ENCODE measurements at regions not wholly inside any gene's neighbourhood (a gene's known extent, or its start where the extent isn't known, plus 50 kb on each side); places are given as distances from the start of the nearest gene placed in this dataset.
A peak's percentile ranks its signal among the peaks of the same experiment; 100 is the strongest.

- intact Hi-C loops (cut with DNase I): no loop called here
- peak; percentile 88 for DNase-seq (ENCODE audit: low spot score)
Measured at GRCh38 chr2:239814861-239815601, 210.1 kb downstream of the NDUFA10 start.

DNA sequence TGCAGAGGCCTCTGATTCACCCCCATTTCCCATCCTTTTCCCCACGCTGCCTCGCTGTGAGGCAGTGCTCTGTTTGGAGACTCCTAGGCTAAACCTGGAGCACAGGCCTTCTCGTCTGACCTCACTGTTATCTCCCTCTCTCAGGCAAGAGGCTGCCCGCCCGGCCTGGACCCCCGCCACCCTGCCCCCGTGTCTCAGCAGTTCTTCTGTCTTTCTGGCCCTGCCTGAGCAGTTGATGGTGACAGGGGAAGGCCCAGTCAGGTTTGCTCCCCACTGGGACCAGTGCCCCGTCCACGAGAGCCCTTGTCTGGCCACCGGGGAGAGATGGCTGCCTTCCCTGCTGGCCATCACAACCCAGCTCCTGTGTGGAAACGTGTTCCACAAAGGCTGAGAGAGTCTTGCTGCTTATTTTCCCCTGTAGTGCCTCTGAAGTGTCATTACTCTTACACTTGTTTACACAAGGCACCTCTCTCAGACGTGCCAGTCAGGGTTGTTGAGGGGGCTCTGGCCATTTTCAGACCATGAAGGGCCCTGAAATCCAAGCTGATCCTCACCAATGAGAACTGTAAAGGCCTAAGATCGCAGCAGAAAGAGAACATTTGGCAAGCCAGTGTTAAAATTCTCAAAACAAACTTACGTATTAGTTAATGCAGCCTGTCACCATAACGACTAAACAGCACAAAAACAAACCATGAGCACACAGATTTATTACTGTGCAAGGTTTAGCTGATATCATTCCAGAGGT, 210.9 kb downstream of the NDUFA10 start:
- intact Hi-C loops (cut with DNase I): no loop called here
- peak; percentile 86 for DNase-seq (ENCODE audit: low spot score)

GRCh38 chr2:239813261-239814115, 211.7 kb downstream of the NDUFA10 start:
- intact Hi-C loops (cut with DNase I): no loop called here
- peak; percentile 82 for DNase-seq (ENCODE audit: low spot score)

DNA sequence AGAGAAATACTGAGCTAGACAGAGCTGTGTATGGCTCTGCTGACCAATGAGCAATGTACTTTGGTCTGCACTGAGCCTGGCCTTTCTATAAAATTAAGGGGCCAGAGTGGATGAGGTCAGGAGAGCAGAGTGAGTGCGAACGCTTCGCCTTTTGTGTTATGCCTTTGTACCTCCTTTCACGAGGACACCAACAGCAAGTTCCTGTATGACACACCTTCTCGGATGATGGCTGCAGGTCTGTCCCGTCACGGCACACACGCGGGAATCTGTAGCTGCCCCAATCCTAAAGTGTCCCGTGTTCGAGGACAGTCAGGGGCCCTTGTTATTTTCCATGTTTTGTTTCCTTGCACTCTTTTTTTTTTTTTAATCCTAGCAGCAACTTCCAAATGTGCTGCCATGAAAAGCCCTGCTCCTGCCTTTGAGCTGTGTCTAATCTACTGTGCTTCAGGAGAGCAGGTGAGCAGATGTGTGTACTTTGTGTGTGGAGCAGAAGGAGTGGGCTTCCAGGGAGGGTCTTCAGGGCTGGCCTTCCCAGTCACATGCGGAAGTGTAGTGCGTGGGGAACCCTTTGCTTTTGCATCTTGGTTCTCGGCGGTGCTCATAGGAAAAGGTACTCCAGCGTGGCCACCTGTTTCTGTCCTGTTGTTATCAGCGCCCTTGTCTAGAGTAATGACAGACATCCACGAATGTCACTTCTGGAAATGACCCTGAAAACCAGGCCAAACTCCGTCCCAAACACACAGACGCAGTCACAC, 213.2 kb downstream of the NDUFA10 start:
- DNase-seq (ENCODE audit: low spot score): no peak
- intact Hi-C loops (cut with DNase I): no loop called here

DNA sequence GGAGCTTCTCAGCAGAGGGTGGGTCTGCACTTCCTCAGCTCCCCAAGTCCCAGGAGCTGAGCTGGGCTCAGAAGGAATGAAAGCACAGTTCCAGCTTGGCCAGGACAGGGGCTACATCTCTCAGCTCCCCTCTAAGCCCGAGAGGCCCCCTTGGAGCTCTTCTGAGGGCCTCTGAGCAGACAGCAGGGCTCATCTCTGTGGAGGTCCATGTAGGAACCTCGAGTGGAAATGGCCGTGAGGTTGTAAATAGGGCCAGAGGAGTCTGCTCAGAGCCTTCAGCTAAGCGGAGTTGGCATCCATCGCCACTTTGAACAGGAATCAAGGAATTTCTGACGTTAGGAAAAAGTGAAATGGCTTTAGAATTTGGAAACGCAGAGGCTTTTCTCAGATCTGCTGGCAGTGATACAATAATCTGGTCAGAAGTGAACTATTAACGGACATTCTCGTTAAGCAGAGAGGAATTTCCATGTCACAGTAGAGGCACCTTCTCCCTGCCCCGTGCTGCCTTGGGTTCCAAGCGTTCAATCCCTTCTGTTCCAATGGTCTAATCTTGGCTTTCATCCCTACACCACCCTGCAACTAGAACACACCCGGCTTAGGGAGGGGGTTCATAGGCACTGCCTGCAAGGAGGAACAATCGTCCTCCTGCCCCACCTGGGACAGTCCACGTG, 213.9 kb downstream of the NDUFA10 start:
- intact Hi-C loops (cut with DNase I): no loop called here
- DNase-seq (ENCODE audit: low spot score): peak; percentile 77

DNA sequence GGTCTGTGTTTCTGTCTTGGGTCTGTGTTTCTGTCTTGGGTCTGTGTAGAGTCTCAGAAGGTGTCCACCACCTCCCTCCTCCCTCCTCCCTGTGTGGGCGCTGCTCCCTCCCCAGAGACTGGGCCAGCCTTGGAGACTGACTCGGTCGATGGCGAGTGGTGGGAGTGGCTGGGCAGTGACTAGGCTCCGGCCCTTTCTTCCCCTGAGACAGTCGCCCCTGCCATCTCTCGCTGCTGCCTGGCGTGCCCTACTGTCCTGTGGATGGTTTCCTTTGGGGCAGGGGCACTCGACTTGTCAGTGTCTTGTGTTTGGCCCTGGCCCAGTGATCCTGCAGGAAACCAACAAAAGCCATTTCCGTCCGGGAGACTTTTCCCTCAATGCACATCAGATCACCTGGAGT, 215.8 kb downstream of the NDUFA10 start:
- peak; percentile 79 for DNase-seq (ENCODE audit: low spot score)
- intact Hi-C loops (cut with DNase I): no loop called here

DNA sequence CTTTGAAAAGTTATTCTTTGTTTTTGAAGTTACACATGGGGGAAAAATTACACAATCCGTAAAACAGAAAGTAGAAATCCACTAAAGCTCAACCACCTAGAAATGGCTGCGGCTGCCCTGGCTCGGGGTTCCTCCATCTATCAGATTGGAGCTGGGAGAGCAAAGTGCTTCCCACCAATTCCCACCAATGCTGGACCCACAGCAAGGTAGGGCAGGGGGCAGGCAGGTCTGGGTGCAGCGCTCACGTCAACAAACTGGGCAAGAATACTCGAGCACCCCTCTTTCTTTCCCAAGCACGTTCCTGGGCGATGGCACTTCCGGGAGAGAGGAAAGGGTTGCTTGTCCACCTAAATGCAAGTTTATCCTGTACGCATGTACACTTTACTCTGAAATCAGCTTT, 217.6 kb downstream of the NDUFA10 start:
- DNase-seq (ENCODE audit: low spot score): no peak
- intact Hi-C loops (cut with DNase I): no loop called here

DNA sequence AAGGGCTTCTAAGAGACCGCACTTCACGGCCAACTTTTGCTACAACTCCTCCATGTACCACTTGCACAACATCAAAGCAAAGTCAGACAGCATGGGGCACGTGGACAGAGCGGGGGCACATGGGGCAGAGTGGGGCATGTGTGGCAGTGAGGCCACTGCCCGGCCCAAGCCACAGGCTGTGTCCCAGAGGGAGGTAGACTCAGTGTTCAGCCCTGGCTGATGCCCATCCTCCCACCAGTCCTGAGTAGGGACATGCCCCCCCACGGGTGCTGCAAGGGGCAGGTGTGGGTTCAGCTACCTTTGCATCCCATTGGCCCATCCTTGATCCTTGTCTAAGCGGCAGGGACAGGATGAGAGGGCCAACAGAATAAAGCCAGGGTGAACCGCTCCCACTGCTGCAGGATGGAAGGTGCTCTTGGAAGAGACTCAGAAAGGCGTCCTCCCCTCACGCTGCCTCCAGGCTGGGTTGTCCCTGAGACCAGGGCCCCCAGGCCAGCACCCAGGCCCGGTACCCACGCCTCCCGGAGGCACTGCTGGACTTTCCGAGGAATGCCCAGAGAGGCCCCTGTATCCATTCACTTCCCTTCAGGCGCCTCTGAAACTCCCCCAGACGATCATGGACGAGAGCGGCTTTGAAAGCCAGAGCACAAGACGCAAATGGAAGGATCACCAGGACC, 218.2 kb downstream of the NDUFA10 start:
- peak; percentile 72 for DNase-seq (ENCODE audit: low spot score)
- intact Hi-C loops (cut with DNase I): no loop called here

- no peak for DNase-seq (ENCODE audit: low spot score)
- intact Hi-C loops (cut with DNase I): no loop called here
Measured at GRCh38 chr2:239806276-239806675, 218.9 kb downstream of the NDUFA10 start.

DNA sequence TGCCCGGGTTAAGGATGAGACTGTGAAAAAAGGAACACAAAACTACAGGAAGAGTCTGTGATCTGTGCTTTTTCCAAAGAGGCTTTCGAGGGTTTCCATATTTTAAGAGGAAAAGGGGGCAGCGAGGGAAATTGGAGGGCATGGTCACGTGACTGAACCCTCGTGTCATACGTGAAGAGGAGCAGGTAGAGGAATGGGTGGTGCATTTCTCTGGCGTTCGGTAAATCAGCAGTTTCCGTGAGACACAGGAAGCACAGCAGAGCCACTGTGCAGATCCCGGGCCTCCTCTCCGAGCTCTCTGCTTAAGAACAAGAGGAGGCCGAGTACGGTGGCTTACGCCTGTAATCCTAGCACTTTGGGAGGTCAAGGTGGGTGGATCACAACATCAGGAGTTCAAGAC, 219.7 kb downstream of the NDUFA10 start:
- intact Hi-C loops (cut with DNase I): no loop called here
- DNase-seq (ENCODE audit: low spot score): no peak

DNA sequence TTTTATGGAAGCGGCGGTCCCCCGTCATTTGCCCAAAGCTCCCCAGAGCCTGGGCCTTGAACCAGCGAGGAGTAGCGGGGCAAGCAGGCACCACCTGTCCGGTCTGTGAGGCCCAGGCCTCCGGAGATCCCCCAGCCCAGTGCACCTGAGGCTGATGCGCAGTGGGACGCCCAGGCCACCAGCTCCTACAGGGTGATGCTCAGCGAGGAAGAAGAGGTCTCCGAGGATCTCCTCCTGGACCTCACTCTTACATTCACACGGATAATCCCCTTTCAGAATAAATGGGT, 220.2 kb downstream of the NDUFA10 start:
- no peak for DNase-seq (ENCODE audit: low spot score)
- intact Hi-C loops (cut with DNase I): no loop called here

DNA sequence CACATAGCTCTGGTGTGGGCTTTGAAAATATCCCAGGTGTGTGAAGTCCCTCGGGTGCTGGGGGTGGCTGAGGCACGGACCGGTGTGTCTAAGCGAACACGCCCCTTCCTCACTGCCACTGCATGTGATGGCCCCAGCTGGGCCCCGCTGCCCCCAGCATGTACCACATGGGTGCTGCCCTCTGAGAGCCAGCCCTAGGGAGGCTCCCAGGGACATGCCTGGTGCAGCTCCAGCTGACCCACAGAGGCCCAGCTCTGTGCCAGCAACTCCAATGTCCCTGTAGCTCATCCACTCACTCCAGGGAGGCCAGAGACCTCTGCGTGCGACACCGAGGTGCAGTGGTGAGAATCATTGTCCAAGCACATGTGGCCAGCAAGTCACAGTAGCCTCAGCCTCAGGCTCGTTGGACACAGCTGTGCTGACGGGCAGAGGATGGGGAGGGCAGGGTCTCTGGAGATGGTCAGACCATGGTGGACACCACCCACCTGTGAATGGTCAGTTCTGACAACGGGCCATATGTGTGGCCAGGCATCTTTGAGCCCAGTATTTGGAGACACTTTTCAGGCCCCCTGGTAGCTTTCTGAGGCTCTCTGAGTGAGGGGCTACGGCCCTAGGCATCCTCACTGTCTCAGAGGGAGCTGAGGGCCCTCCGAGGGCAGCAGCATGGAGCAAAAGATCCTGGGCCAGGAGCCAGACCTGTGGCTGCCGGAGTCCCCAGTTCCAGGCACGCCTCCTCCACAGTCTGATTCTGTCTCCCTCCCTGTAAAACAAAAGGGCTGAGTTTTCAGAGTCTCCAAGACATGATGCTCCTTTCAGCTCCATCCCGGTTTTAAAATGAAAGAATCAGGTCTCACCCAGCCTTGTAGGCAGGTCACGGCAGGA, 220.7 kb downstream of the NDUFA10 start:
- intact Hi-C loops (cut with DNase I): no loop called here
- no peak for DNase-seq (ENCODE audit: low spot score)

- intact Hi-C loops (cut with DNase I): no loop called here
- no peak for DNase-seq (ENCODE audit: low spot score)
Measured at GRCh38 chr2:239803766-239804115, 221.4 kb downstream of the NDUFA10 start.

- no peak for DNase-seq (ENCODE audit: low spot score)
Measured at GRCh38 chr2:239803102-239803765, 221.9 kb downstream of the NDUFA10 start.

DNA sequence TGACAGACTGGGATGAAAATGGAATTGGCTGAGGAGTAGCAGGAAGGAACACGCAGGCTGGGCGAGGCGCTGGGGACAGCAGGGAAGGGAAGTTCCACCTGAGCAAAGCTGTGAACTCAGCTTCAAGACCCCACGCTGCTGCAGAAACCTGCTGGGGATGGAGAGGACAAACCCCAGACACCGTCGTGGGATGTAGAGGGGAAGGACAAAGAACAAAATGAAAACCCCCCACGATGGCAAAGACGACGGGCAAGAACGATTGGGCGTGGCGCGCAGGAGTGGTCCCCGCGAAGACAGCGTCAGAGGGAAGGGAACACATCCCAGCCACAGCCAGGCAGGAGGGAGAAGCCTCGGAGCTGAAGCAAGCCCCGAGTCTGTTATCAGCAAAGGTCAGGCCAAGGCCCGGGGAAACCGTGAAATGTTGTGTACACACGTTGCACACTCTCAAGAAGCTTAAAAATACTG, 222.9 kb downstream of the NDUFA10 start:
- intact Hi-C loops (cut with DNase I): no loop called here
- DNase-seq (ENCODE audit: low spot score): no peak

More at GRCh38 chr2:239803102-239803765, 221.9 kb downstream of the NDUFA10 start:
- intact Hi-C loops (cut with DNase I): no loop called here

- peak; percentile 57 for DNase-seq (ENCODE audit: low spot score)
- intact Hi-C loops (cut with DNase I): no loop called here
Measured at GRCh38 chr2:239801404-239802184, 223.5 kb downstream of the NDUFA10 start.

Measured in posterior vena cava (tissue), 2 donors.